Vagina (tissue), 2 donors: ENCODE measurements at regions not wholly inside any gene's neighbourhood (a gene's known extent, or its start where the extent isn't known, plus 50 kb on each side); places are given as distances from the start of the nearest gene placed in this dataset.

Source experiments
- DNase-seq, 2 donors: peaks; one replicate each; pipeline ENCODE4 v3.0.0-alpha.2; 2017; ENCODE audit errors: extremely low spot score in 2 of 2
- H3K27ac ChIP-seq: fragments of 200-600 bp; sonication (generic); one replicate; pipeline ENCODE4 v1.5.1; 2019
- H3K27me3 ChIP-seq: fragments of 200-600 bp; sonication (generic); one replicate; pipeline ENCODE4 v1.5.1; 2019
- H3K36me3 ChIP-seq, 2 donors: fragments of 200-600 bp; sonication (generic); one replicate each; pipeline ENCODE4 v1.5.1; 2017 to 2019
- H3K4me1 ChIP-seq: fragments of 200-600 bp; sonication (generic); one replicate; pipeline ENCODE4 v1.5.1; 2019
- H3K4me3 ChIP-seq, 2 donors: fragments of 200-600 bp; sonication (generic); 1 replicate in 1 of 2; 2 replicates in 1 of 2; pipeline ENCODE4 v1.5.1; 2016 to 2019
- H3K9me3 ChIP-seq: fragments of 200-600 bp; sonication (generic); one replicate; pipeline ENCODE4 v1.5.1; 2019
- CTCF ChIP-seq, 3 experiments: fragments of 450-650 bp in 2 of 3; fragments of 200-600 bp in 1 of 3; sonication (generic) in 1 of 3; IDR thresholded peaks; one replicate each; pipeline ENCODE4 v1.5.1; 2017 to 2019; ENCODE audit warnings: antibody characterized with exemption in 3 of 3, mild to moderate bottlenecking in 2 of 3, moderate library complexity in 2 of 3
- POLR2A ChIP-seq, 2 donors: fragments of 450-650 bp; IDR thresholded peaks; one replicate each; pipeline ENCODE4 v1.6.1; 2017; ENCODE audit warnings: antibody characterized with exemption in 2 of 2, mild to moderate bottlenecking in 2 of 2, moderate library complexity in 2 of 2
- POLR2AphosphoS5 ChIP-seq, 2 donors: sonication (generic); formaldehyde crosslinking; IDR thresholded peaks; one replicate each; pipeline ENCODE4 v1.9.0; 2017; ENCODE audit warnings: antibody characterized with exemption in 2 of 2, mild to moderate bottlenecking in 2 of 2, low read depth in 1 of 2; ENCODE audit not compliant: insufficient read depth in 1 of 2
- intact Hi-C: fragments of 100-400 bp; cut with DNase I; formaldehyde crosslinking; loops from one replicate; pipeline ENCODE4 v1.15.1; 2023

GRCh38 chr14:48842785-48843184 is 743.4 kb downstream of the RPS29 start:
- H3K27me3 ChIP-seq = no peaks in the 10 kb centered on the region
- no peak for DNase-seq
- intact Hi-C loops = no loop called here
- TF ChIP-seq CTCF (IDR thresholded peaks at IDR 0.05) = no peak
- no peak for TF ChIP-seq POLR2AphosphoS5 (IDR thresholded peaks at IDR 0.05; ENCODE audit: insufficient read depth in 1 of 2, low read depth in 1 of 2)
- no peak for TF ChIP-seq POLR2A (IDR thresholded peaks at IDR 0.05)
- H3K27ac ChIP-seq = no peak overlapping the region
- no peaks in the 10 kb centered on the region for H3K9me3 ChIP-seq
- no peaks in the 10 kb centered on the region for H3K4me1 ChIP-seq
- H3K4me3 ChIP-seq = no peak overlapping the region
- H3K36me3 ChIP-seq = no peaks in the 10 kb centered on the region

- no peaks in the 10 kb centered on the region for H3K27me3 ChIP-seq
- no peak overlapping the region for H3K27ac ChIP-seq
- intact Hi-C loops = no loop called here
- DNase-seq = no peak
- H3K9me3 ChIP-seq = no peaks in the 10 kb centered on the region
- H3K4me1 ChIP-seq = no peaks in the 10 kb centered on the region
- H3K4me3 ChIP-seq = no peak overlapping the region
- no peaks in the 10 kb centered on the region for H3K36me3 ChIP-seq
- TF ChIP-seq POLR2A (IDR thresholded peaks at IDR 0.05) (no peak), CTCF (IDR thresholded peaks at IDR 0.05) (no peak), POLR2AphosphoS5 (IDR thresholded peaks at IDR 0.05; ENCODE audit: insufficient read depth in 1 of 2, low read depth in 1 of 2) (no peak)
These were observed 760.1 kb downstream of the RPS29 start for GRCh38 chr14:48826058-48826457.

- Histone ChIP-seq H3K4me1 (no peaks in the 10 kb centered on the region), H3K27ac (no peak overlapping the region), H3K4me3 (no peak overlapping the region), H3K9me3 (no peaks in the 10 kb centered on the region), H3K27me3 (no peaks in the 10 kb centered on the region), H3K36me3 (no peaks in the 10 kb centered on the region)
- DNase-seq = no peak
- TF ChIP-seq POLR2AphosphoS5 (IDR thresholded peaks at IDR 0.05; ENCODE audit: insufficient read depth in 1 of 2, low read depth in 1 of 2) = no peak
- no peak for TF ChIP-seq CTCF (IDR thresholded peaks at IDR 0.05)
- no peak for TF ChIP-seq POLR2A (IDR thresholded peaks at IDR 0.05)
- intact Hi-C loops = no loop called here
These were observed 771.6 kb downstream of the RPS29 start for GRCh38 chr14:48814562-48814961.

GRCh38 chr14:48805315-48805714 is 780.9 kb downstream of the RPS29 start:
- Histone ChIP-seq H3K27me3 (no peaks in the 10 kb centered on the region), H3K9me3 (no peaks in the 10 kb centered on the region), H3K4me1 (no peaks in the 10 kb centered on the region), H3K4me3 (no peak overlapping the region), H3K36me3 (no peaks in the 10 kb centered on the region), H3K27ac (no peak overlapping the region)
- TF ChIP-seq CTCF (IDR thresholded peaks at IDR 0.05) = no peak
- no peak for TF ChIP-seq POLR2AphosphoS5 (IDR thresholded peaks at IDR 0.05; ENCODE audit: insufficient read depth in 1 of 2, low read depth in 1 of 2)
- TF ChIP-seq POLR2A (IDR thresholded peaks at IDR 0.05) = no peak
- no peak for DNase-seq
- intact Hi-C loops = no loop called here

GRCh38 chr14:48792376-48793024 is 793.7 kb downstream of the RPS29 start:
- no peak overlapping the region for H3K4me3 ChIP-seq
- TF ChIP-seq POLR2AphosphoS5 (IDR thresholded peaks at IDR 0.05; ENCODE audit: insufficient read depth in 1 of 2, low read depth in 1 of 2) = no peak
- no peak for TF ChIP-seq CTCF (IDR thresholded peaks at IDR 0.05)
- TF ChIP-seq POLR2A (IDR thresholded peaks at IDR 0.05) = no peak
- intact Hi-C loops = no loop called here
- H3K36me3 ChIP-seq = no peaks in the 10 kb centered on the region
- no peaks in the 10 kb centered on the region for H3K27me3 ChIP-seq
- DNase-seq = no peak
- no peaks in the 10 kb centered on the region for H3K4me1 ChIP-seq
- H3K27ac ChIP-seq = no peak overlapping the region
- no peaks in the 10 kb centered on the region for H3K9me3 ChIP-seq
